GM18498 (cell line): ENCODE measurements at regions not wholly inside any gene's neighbourhood (a gene's known extent, or its start where the extent isn't known, plus 50 kb on each side); places are given as distances from the start of the nearest gene placed in this dataset.

Experiments
- ATAC-seq: cut with Tn5 transposase; IDR thresholded peaks from one replicate; pipeline ENCODE4 v1.9.1; 2021; ENCODE audit warnings: mild to moderate bottlenecking, moderate library complexity; ENCODE audit not compliant: unreplicated experiment

DNA sequence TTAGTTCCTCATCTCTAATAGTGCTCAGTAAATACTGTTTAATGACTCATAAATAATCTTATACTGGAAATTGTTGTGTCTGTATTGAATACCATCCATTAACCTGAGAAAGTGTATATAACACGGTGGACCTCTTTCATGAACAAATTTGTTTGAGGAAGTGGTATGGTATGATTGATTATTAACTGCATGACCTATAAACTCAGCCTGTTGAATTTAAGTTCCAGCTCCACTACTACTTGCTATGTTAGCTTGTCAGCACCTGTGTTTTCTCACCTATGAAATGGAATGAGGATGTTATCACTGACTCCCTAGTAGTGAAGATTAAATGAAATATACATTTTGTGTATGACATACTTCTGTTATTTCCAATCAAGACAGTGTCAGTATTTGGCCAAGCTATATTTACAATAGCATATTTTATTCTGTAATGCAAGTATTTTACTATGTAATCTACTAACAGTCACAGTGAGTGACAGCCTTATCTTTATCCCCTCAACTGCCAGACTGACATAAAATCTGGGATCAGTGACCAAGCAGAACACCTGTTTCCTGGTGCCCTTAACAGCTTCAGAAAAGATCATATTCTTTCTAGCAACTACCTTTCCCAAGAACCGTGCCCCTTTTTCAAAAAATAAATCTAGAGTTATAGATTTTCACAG, 77.3 kb upstream of the ITGA1 start:
- peak; percentile 51 for ATAC-seq

DNA sequence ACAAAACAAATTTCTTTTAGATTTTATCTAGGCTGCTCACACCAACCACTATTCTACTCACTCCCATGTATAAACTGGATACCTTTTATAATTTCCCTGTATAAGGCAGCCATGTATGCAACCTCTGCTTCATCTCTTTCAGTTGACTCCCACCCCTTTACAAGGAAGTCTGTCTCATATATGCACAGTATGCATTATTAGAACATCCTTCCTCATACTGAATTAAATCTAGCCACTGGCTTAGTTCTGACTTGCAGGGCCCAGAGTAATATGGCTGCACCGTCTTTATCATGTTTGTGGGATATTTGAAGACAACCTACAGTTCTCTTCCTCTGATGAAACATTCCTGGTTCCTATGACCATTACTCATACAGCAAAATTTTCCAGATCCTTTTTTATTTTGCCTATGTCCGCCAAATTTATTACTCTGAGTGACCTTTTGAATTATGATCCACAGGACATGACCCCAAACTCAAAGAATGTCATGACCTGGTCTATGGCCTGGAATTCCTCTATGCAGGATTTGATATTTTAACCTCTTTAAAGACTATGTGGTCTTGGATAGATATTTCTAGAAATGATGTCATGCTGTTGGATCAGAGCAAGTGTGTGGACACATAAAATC, 76.6 kb upstream of the ITGA1 start:
- no peak for ATAC-seq

DNA sequence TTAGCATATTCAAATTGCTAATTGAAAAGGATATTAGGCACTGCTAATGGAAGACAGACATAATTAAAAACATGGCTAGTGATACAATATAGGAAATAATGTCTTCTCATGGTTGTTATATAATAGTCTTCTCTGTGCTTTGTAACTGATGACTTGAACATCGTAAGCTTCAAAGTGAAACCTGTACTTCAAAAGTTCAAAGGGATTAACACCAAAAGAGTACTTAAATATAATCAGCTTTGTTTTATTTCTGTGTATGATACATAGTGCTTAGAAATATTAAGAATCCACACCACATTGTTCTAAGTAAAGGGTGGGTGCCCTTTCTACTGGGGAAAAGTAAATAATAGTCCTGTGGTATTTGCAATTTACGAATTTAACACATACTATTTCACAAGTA, 75.4 kb upstream of the ITGA1 start:
- no peak for ATAC-seq

DNA sequence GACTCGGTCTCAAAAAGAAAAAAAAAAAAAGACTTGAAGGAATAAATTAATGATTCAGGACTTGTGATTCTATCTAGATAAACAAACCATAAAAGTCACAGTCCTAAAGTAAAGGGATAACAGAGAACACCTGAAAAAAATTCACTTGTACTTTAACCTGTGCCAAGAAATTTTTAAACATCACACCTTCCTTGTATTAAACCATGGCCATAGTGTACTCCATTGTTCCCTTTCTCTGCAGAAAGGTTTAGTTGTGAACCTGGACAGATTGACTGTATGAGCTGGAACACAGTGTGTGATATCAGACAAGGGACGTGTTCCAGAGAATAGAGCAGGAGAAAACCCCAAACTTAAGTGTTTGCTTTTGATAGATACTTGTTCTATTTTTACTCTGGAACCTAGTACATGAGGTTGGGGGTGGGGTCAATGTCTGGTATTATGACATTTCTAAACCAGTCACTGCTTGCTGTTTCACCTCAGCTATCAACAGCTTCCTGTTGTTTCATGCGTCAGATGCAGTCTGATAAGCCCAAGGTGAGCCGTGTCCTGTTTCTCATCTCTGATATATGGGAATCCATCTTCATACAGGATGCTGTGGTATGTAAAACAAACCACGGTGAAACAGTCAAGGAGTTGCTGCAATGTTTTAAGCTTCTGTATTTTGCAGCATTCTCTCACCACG, 62.5 kb upstream of the ITGA1 start:
- ATAC-seq, result peak; percentile 85

DNA sequence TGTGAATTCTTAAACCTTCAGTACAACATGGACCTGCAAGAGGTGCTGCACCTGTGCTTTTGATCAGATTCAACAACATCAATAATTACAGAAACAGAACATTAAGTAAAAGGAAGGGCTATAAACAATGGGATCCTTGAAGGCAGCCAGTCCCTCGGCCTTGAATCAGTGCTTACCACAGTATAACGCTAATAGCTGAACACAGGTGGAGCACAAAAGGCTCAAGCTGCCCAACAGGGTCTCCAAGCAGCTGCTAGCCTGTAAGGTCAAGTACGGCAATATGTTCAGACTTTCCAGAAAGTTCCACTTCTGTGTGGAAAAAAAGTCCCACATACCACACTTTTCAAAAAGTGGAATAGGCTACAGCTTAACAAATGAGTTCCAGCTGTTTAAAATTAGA, 61.9 kb upstream of the ITGA1 start:
- peak; percentile 29 for ATAC-seq

DNA sequence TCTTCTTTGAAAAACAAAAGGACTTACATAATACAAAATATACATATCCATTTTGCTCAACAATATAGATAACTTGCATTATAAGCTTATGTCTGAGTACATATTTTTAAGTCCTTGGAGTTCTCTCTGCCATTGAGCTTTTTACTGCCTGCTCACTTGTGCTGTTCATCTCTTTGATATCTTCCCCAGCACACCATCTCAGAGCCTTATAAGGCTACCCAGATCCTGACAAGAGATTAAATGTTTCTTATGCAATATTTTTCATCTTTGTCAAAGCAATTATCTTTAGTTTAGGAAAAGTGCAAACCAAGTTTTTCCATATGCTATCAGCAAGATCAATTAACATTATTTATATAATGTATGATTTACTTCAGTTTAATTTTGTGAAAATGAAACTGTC, 60.7 kb upstream of the ITGA1 start:
- ATAC-seq, result no peak

DNA sequence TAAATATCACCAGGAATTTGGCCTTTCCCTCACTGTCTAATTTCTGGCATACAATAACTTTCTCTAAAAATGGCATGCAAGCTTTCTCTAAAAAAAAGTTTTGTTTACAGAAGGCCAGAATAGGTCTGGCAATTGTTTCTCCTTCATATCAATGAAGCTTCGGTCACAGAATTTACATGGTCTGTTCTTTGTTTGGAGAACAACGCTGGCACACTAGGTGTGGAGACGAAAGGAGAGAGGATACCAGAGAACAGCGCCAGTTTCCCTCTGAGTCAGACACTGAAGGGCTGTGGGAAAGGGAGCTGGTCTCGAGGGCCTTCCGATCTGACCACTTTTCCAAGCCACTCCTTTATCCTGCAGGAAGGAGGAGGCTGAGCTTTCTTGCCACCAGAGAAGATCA, 60.1 kb upstream of the ITGA1 start:
- no peak for ATAC-seq

DNA sequence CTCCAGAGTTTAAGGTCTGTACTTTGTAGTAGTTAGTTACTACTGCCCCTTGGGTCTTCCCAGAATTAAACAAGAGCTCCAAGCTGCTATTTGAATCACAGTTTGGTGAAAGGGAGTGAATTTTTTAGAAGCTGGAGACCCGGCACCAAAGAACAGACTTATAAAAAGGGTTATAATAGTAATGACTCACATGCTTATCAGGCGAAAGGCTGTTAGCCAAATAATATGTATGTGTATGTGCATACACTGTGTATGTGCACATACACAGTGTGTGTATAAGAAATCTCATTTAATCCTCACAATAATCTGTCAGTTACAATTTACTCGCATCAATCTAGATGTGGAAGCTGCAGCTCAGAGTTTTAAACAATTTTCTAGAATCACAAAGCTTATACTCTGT, 59.5 kb upstream of the ITGA1 start:
- ATAC-seq, result no peak

DNA sequence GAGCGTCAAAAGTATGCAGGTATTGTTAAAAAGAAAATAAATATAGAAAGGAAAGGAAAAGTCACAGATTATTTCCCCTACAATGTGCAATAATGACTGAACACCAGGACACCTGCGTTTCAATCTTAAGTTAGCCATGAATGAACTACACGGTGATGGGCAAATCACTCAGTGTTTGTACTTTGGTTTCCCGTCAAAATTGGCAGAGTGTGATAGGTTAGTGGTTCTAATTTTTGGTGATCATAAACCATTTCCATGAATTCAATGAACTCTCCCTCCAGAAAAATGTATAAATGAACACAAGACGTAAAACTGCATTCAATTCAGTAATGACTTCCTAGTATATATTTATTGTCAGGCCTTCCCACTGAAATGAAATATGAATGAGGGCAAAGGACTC, 59.0 kb upstream of the ITGA1 start:
- no peak for ATAC-seq

DNA sequence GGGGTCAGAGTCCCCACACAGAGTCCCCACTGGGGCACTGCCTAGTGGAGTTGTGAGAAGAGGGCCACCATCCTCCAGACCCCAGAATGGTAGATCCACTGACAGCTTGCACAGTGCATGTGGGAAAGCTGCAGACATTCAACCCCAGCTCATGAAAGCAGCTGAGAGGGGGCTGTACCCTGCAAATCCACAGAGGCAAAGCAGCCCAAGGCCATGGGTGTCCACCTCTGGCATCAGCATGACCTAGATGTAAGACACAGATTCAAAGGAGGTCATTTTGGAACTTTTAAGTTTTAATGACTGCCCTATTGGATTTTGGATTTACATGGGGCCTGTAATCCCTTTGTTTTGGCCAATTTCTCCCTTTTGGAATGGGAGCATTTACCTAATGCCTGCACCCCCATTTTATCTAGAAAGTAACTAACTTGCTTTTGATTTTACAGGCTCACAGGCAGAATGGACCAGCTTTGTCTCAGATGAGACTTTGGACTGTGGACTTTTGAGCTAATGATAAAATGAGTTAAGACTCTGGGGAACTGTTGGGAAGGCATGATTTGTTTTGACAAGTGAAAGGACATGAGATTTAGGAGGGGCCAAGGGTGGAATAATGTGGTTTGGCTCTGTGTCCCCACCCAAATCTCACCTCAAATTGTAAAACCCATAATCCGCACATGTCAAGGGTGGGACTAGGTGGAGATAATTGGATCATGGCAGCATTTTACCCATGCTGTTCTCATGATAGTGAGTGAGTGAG, 56.3 kb upstream of the ITGA1 start:
- no peak for ATAC-seq

DNA sequence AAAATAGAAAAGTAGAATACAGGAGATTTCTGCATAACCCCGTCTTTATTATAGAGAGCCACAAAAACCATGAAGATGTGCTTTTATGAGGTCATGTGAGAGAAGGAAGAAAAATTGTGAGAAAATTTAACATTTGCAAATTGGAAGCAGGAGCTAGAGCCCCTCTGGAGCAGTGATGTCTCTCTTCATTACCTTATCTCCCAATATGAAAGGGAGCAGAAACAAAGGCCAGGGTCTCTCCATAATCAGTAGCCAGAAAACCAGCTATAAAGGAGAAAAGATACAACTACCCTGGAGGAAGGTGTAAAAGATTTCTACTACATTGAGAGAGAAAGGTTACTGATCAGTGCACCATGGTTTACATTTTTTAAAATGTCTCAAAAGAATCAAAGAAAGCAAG, 53.2 kb upstream of the ITGA1 start:
- ATAC-seq, result no peak

DNA sequence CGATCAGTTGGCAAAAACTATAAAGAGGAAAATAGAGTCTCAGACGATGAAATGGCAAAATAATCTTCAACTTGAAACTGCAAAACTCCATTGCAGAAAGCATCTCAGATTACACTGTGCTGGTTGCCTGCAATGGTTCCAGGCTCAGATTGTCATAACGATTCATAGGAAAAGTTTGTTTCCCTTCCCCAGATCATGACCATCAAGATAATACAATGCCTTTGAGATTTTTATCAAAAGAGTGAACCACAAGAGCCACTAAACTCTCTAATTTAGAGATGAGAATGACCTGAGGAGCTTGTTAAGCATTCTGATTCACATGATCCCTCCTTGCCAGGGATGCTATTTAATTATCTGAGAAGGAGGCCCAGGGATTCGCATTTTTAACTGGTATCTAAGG, 52.6 kb upstream of the ITGA1 start:
- no peak for ATAC-seq
